Glutamatergic neuron (in vitro differentiated cells): ENCODE measurements at regions not wholly inside any gene's neighbourhood (a gene's known extent, or its start where the extent isn't known, plus 50 kb on each side); places are given as distances from the start of the nearest gene placed in this dataset.

Experiments
- DNase-seq: peaks from one replicate; pipeline ENCODE4 v3.0.0; 2022
- H3K27ac Mint-ChIP-seq: one replicate; pipeline ENCODE4 v1.8.0; 2020; ENCODE audit warnings: mild to moderate bottlenecking, mixed read lengths, inconsistent platforms; ENCODE audit not compliant: unreplicated experiment
- H3K27me3 Mint-ChIP-seq: one replicate; pipeline ENCODE4 v1.8.0; 2020; ENCODE audit warnings: mild to moderate bottlenecking, moderate library complexity, mixed read lengths, inconsistent platforms; ENCODE audit not compliant: unreplicated experiment
- H3K36me3 Mint-ChIP-seq: one replicate; pipeline ENCODE4 v1.8.0; 2020; ENCODE audit warnings: mild to moderate bottlenecking, mixed read lengths, inconsistent platforms; ENCODE audit not compliant: unreplicated experiment
- H3K4me1 Mint-ChIP-seq: one replicate; pipeline ENCODE4 v1.8.0; 2020; ENCODE audit warnings: mild to moderate bottlenecking, low read depth, mixed read lengths, inconsistent platforms; ENCODE audit not compliant: unreplicated experiment
- H3K4me3 Mint-ChIP-seq: one replicate; pipeline ENCODE4 v1.8.0; 2020; ENCODE audit warnings: mild to moderate bottlenecking, mixed read lengths, inconsistent platforms; ENCODE audit not compliant: unreplicated experiment
- H3K9me3 Mint-ChIP-seq: one replicate; pipeline ENCODE4 v1.8.0; 2020; ENCODE audit warnings: mild to moderate bottlenecking, moderate library complexity, mixed read lengths, inconsistent platforms; ENCODE audit not compliant: unreplicated experiment
- CTCF ChIP-seq: fragments of 200-600 bp; sonication (generic); IDR thresholded peaks from one replicate; pipeline ENCODE4 v1.5.0; 2021; ENCODE audit not compliant: partially characterized antibody, unreplicated experiment

- Mint-ChIP-seq H3K27me3 (no peaks in the 10 kb centered on the region), H3K9me3 (peaks cover 2% of the 10 kb centered on the region), H3K4me1 (no peaks in the 10 kb centered on the region), H3K27ac (no peak overlapping the region), H3K4me3 (no peak overlapping the region), H3K36me3 (no peaks in the 10 kb centered on the region)
- no peak for DNase-seq
- TF ChIP-seq CTCF: no peak
Measured at GRCh38 chr3:25145176-25145575, 282.9 kb upstream of the RARB start.

GRCh38 chr3:25150199-25150598, 277.9 kb upstream of the RARB start:
- peaks cover 2% of the 10 kb centered on the region for H3K9me3 Mint-ChIP-seq
- H3K27ac Mint-ChIP-seq: no peak overlapping the region
- H3K4me3 Mint-ChIP-seq: no peak overlapping the region
- TF ChIP-seq CTCF: no peak
- H3K4me1 Mint-ChIP-seq: peaks cover 3% of the 10 kb centered on the region
- no peak for DNase-seq
- no peaks in the 10 kb centered on the region for H3K27me3 Mint-ChIP-seq
- H3K36me3 Mint-ChIP-seq: no peaks in the 10 kb centered on the region

GRCh38 chr3:25151281-25151902, 276.7 kb upstream of the RARB start:
- Mint-ChIP-seq H3K36me3 (no peaks in the 10 kb centered on the region), H3K4me1 (peaks cover 10% of the 10 kb centered on the region), H3K27ac (no peak overlapping the region), H3K27me3 (no peaks in the 10 kb centered on the region), H3K4me3 (no peak overlapping the region), H3K9me3 (no peaks in the 10 kb centered on the region)
- no peak for TF ChIP-seq CTCF
- no peak for DNase-seq

GRCh38 chr3:25151903-25152295, 276.2 kb upstream of the RARB start:
- no peaks in the 10 kb centered on the region for H3K27me3 Mint-ChIP-seq
- peaks cover 13% of the 10 kb centered on the region for H3K4me1 Mint-ChIP-seq
- H3K36me3 Mint-ChIP-seq: no peaks in the 10 kb centered on the region
- no peaks in the 10 kb centered on the region for H3K9me3 Mint-ChIP-seq
- no peak overlapping the region for H3K27ac Mint-ChIP-seq
- no peak for DNase-seq
- no peak for TF ChIP-seq CTCF
- no peak overlapping the region for H3K4me3 Mint-ChIP-seq

- H3K27ac Mint-ChIP-seq: no peak overlapping the region
- no peaks in the 10 kb centered on the region for H3K9me3 Mint-ChIP-seq
- TF ChIP-seq CTCF: no peak
- H3K4me1 Mint-ChIP-seq: peaks cover 13% of the 10 kb centered on the region
- H3K36me3 Mint-ChIP-seq: no peaks in the 10 kb centered on the region
- DNase-seq: no peak
- no peaks in the 10 kb centered on the region for H3K27me3 Mint-ChIP-seq
- H3K4me3 Mint-ChIP-seq: no peak overlapping the region
Measured at GRCh38 chr3:25153136-25153535, 274.9 kb upstream of the RARB start.
